ENCODE measurements at regions not wholly inside any gene's neighbourhood (a gene's known extent, or its start where the extent isn't known, plus 50 kb on each side); places are given as distances from the start of the nearest gene placed in this dataset.

GRCh38 chr11:100629671-100630070, 57.4 kb upstream of the ARHGAP42 start:
- TF ChIP-seq CTCF (IDR thresholded peaks at IDR 0.05) (peak in 1 of 6 experiments; percentile 6), POLR2A (IDR thresholded peaks at IDR 0.05) (no peak)
- H3K9me3 ChIP-seq, result no peaks in the 10 kb centered on the region
- no peak overlapping the region for H3K4me3 ChIP-seq
- no peaks in the 10 kb centered on the region for H3K36me3 ChIP-seq
- no peak overlapping the region for H3K27ac ChIP-seq
- intact Hi-C loops (cut with DNase I), result no loop called here
- WGBS, 2 donors, result 0% methylated on average over 1 of the region's 1 CpG; no CpG with 5 or more reads in 1 of the 2 donors
- no peaks in the 10 kb centered on the region for H3K27me3 ChIP-seq
- DNase-seq, result no peak
- peaks cover 0 to 8% (median 0%) of the 10 kb centered on the region in 3 donors for H3K4me1 ChIP-seq

GRCh38 chr11:100630898-100631297, 56.2 kb upstream of the ARHGAP42 start:
- no peak overlapping the region for H3K4me3 ChIP-seq
- intact Hi-C loops (cut with DNase I), result no loop called here
- no peaks in the 10 kb centered on the region for H3K27me3 ChIP-seq
- no peak for DNase-seq
- no peaks in the 10 kb centered on the region for H3K9me3 ChIP-seq
- H3K36me3 ChIP-seq, result no peaks in the 10 kb centered on the region
- TF ChIP-seq POLR2A (IDR thresholded peaks at IDR 0.05) (no peak), CTCF (IDR thresholded peaks at IDR 0.05) (no peak)
- H3K4me1 ChIP-seq, result peaks cover 0 to 8% (median 0%) of the 10 kb centered on the region in 3 donors
- H3K27ac ChIP-seq, result no peak overlapping the region
- 81 to 90% methylated on average over 2 of the region's 2 CpGs for WGBS, 2 donors

- H3K27ac ChIP-seq, result no peak overlapping the region
- TF ChIP-seq POLR2A (IDR thresholded peaks at IDR 0.05) (no peak), CTCF (IDR thresholded peaks at IDR 0.05) (no peak)
- intact Hi-C loops (cut with DNase I), result no loop called here
- H3K36me3 ChIP-seq, result no peaks in the 10 kb centered on the region
- no peaks in the 10 kb centered on the region for H3K27me3 ChIP-seq
- no peak overlapping the region for H3K4me3 ChIP-seq
- 38 to 83% methylated on average over 3 of the region's 3 CpGs for WGBS, 2 donors
- no peaks in the 10 kb centered on the region for H3K9me3 ChIP-seq
- peaks cover 0 to 8% (median 0%) of the 10 kb centered on the region in 3 donors for H3K4me1 ChIP-seq
- DNase-seq, result no peak
Observed at GRCh38 chr11:100631316-100631715, 55.8 kb upstream of the ARHGAP42 start.

- TF ChIP-seq POLR2A (IDR thresholded peaks at IDR 0.05), result no peak
- no peak for TF ChIP-seq CTCF (IDR thresholded peaks at IDR 0.05)
- Histone ChIP-seq H3K4me3 (no peak overlapping the region), H3K9me3 (no peaks in the 10 kb centered on the region), H3K27me3 (no peaks in the 10 kb centered on the region), H3K27ac (peak overlapping the region in 3 of 4 donors; percentile 35 to 45 (median 40)), H3K4me1 (peaks cover 0 to 9% (median 0%) of the 10 kb centered on the region in 3 donors), H3K36me3 (no peaks in the 10 kb centered on the region)
- DNase-seq, result no peak
- whole genome bisulfite sequencing, 2 donors, result 31 to 32% methylated on average over 4 to 5 of the region's 5 CpGs
- intact Hi-C loops (cut with DNase I), result no loop called here
Observed at GRCh38 chr11:100632941-100633452, 54.1 kb upstream of the ARHGAP42 start.

- Histone ChIP-seq H3K27ac (no peak overlapping the region), H3K4me3 (no peak overlapping the region), H3K36me3 (no peaks in the 10 kb centered on the region), H3K27me3 (no peaks in the 10 kb centered on the region), H3K4me1 (peaks cover 0 to 31% (median 5%) of the 10 kb centered on the region in 3 donors), H3K9me3 (no peaks in the 10 kb centered on the region)
- intact Hi-C loops (cut with DNase I), result no loop called here
- no peak for TF ChIP-seq CTCF (IDR thresholded peaks at IDR 0.05)
- no peak for TF ChIP-seq POLR2A (IDR thresholded peaks at IDR 0.05)
- WGBS, 2 donors, result 62 to 67% methylated on average over 3 of the region's 3 CpGs
- no peak for DNase-seq
Observed at GRCh38 chr11:100635194-100635593, 51.9 kb upstream of the ARHGAP42 start.

Measured in esophagus squamous epithelium (tissue), 5 donors.